ENCODE measurements at regions not wholly inside any gene's neighbourhood (a gene's known extent, or its start where the extent isn't known, plus 50 kb on each side); places are given as distances from the start of the nearest gene placed in this dataset.

DNA sequence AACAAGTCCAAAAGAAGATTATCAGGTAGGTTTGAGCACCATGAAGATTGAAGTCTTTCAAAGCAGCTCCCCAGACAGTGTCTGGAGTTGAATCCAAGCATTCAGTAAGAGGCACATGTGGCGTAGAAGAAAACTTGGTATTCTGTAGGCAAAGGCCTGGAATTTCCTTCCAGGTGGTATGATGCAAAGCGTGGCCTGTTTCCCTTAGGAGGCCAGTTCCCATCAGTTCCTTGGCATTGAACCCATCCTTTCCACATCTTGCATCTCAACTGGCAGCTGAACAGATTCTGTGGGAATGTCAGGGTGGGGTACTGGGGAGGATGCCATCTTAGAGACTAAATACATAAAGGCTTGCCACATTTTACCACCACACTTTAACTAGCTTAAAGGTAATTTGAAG is 516.0 kb downstream of the BTBD3 start:
- Histone ChIP-seq H3K27ac (ENCODE audit: low read depth, low read length) (no peak overlapping the region), H3K27me3 (ENCODE audit: control insufficient read depth in 1 of 2, insufficient read depth in 2 of 2, low read length in 2 of 2) (no peaks in the 10 kb centered on the region), H3K36me3 (ENCODE audit: insufficient read depth, low read length) (no peaks in the 10 kb centered on the region), H3K4me1 (ENCODE audit: insufficient read depth, low read length) (no peaks in the 10 kb centered on the region), H3K9ac (ENCODE audit: low read length) (no peak overlapping the region), H3K9me3 (ENCODE audit: low read length) (no peaks in the 10 kb centered on the region), H3K4me3 (ENCODE audit: low read depth in 1 of 2, low read length in 2 of 2) (no peak overlapping the region)

DNA sequence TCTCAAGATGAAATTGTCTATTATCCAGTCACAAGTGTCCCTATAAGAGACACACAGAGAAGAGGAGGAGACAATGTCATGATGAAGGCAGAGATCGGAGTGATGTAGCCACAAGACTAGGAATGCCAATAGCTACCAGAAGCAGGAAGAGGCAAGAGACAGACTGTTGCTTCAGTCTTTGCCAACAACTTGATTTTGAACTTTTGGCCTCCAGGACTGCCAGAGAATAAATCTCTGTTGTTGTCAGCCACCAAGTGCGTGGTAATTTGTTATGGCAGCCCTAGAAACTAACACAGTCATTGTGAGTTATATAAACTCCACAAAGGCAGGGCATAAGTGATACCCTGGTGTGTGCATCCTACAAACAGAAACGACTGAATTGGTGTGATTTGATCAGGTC is 517.0 kb downstream of the BTBD3 start:
- Histone ChIP-seq H3K9me3 (ENCODE audit: low read length) (no peaks in the 10 kb centered on the region), H3K4me3 (ENCODE audit: low read depth in 1 of 2, low read length in 2 of 2) (no peak overlapping the region), H3K9ac (ENCODE audit: low read length) (no peak overlapping the region), H3K36me3 (ENCODE audit: insufficient read depth, low read length) (no peaks in the 10 kb centered on the region), H3K27ac (ENCODE audit: low read depth, low read length) (no peak overlapping the region), H3K27me3 (ENCODE audit: control insufficient read depth in 1 of 2, insufficient read depth in 2 of 2, low read length in 2 of 2) (no peaks in the 10 kb centered on the region), H3K4me1 (ENCODE audit: insufficient read depth, low read length) (no peaks in the 10 kb centered on the region)

DNA sequence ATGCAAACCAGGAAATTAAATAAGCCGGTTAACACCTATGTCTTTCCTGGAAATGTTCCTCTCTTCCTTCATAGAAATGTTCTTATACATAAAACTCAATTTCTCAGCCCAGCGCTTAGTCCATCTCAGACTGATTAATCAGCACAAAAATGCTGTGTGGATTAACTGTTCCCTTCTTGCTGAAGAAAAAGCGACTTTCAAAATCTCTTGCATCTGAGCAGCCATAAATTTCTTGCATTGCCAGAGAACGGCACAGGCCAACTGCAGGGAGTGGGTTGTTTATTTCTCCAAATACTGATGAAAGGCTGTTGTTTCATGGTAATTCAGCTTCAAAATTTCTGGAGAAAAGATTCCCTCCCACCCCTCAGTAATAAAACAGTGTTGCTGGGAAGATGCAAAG is 517.6 kb downstream of the BTBD3 start:
- H3K9me3 ChIP-seq (ENCODE audit: low read length), result no peaks in the 10 kb centered on the region

DNA sequence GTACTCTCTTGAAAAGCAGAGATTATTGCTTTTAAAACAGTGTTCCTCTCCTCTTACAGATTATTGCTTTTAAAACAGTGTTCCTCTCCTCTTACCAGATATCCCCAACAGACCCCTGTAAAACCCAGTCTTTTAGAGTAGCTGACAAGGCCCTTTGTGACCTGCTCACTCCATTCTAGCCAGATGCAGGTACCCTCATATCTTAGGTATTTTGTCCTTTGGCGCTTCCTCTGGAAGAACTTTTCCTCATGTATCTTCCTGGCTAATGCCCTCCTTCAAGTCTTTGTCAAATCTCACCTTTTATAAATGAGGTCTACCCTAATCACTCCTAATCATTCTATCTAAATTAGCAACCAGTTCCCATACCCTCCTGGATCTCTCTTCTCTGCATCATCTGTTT is 536.0 kb downstream of the BTBD3 start:
- Histone ChIP-seq H3K36me3 (ENCODE audit: insufficient read depth, low read length) (no peaks in the 10 kb centered on the region), H3K27me3 (ENCODE audit: control insufficient read depth in 1 of 2, insufficient read depth in 2 of 2, low read length in 2 of 2) (no peaks in the 10 kb centered on the region), H3K4me1 (ENCODE audit: insufficient read depth, low read length) (no peaks in the 10 kb centered on the region), H3K27ac (ENCODE audit: low read depth, low read length) (no peak overlapping the region), H3K4me3 (ENCODE audit: low read depth in 1 of 2, low read length in 2 of 2) (no peak overlapping the region), H3K9ac (ENCODE audit: low read length) (no peak overlapping the region), H3K9me3 (ENCODE audit: low read length) (no peaks in the 10 kb centered on the region)

More for the DNA sequence above, 517.6 kb downstream of the BTBD3 start:
- Histone ChIP-seq H3K4me1 (ENCODE audit: insufficient read depth, low read length) (no peaks in the 10 kb centered on the region), H3K27ac (ENCODE audit: low read depth, low read length) (no peak overlapping the region), H3K36me3 (ENCODE audit: insufficient read depth, low read length) (no peaks in the 10 kb centered on the region), H3K9ac (ENCODE audit: low read length) (no peak overlapping the region), H3K4me3 (ENCODE audit: low read depth in 1 of 2, low read length in 2 of 2) (no peak overlapping the region), H3K27me3 (ENCODE audit: control insufficient read depth in 1 of 2, insufficient read depth in 2 of 2, low read length in 2 of 2) (no peaks in the 10 kb centered on the region)

DNA sequence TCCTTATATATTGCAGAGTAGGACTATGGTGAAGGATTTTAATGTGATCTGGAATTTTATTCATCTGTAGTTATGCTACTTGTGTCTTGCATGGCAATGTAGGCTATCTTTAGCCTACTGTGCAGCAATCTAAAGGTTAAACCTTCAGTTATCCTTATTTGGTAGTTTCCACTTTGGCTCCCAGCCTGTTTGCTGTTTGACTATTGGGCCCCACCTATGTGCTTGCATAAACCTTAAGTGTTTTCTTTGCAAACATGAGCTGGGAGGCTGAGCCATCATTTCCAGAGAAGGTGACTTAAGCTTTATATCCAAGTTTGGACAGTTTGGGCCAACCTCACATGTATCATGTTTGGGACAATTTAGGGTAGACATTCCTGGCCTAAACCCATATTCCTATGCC is 537.5 kb downstream of the BTBD3 start:
- no peak overlapping the region for H3K4me3 ChIP-seq (ENCODE audit: low read depth in 1 of 2, low read length in 2 of 2)
- no peaks in the 10 kb centered on the region for H3K9me3 ChIP-seq (ENCODE audit: low read length)
- no peaks in the 10 kb centered on the region for H3K36me3 ChIP-seq (ENCODE audit: insufficient read depth, low read length)
- no peak overlapping the region for H3K9ac ChIP-seq (ENCODE audit: low read length)
- no peaks in the 10 kb centered on the region for H3K4me1 ChIP-seq (ENCODE audit: insufficient read depth, low read length)
- no peaks in the 10 kb centered on the region for H3K27me3 ChIP-seq (ENCODE audit: control insufficient read depth in 1 of 2, insufficient read depth in 2 of 2, low read length in 2 of 2)
- H3K27ac ChIP-seq (ENCODE audit: low read depth, low read length), result no peak overlapping the region

DNA sequence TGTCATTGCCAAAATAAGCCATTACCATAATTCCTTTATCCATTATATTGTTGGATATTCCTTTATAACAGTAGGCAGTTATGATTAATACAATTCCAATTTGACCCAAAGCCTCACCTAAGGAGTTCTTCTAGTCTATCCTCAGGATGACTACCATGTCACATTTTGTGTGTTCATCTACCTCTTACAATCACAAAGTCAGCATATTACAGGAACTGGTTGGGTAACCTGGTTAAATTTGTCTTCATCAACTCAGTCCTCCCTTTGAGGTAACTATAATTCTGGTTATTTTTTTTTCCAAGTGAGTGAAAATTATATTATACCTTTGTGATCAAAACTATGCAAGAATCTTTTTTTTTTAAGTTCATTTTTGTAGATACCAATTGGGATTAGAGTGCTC is 540.5 kb downstream of the BTBD3 start:
- H3K9ac ChIP-seq (ENCODE audit: low read length), result no peak overlapping the region
- no peaks in the 10 kb centered on the region for H3K9me3 ChIP-seq (ENCODE audit: low read length)
- no peaks in the 10 kb centered on the region for H3K36me3 ChIP-seq (ENCODE audit: insufficient read depth, low read length)
- no peak overlapping the region for H3K27ac ChIP-seq (ENCODE audit: low read depth, low read length)
- no peaks in the 10 kb centered on the region for H3K4me1 ChIP-seq (ENCODE audit: insufficient read depth, low read length)
- no peaks in the 10 kb centered on the region for H3K27me3 ChIP-seq (ENCODE audit: control insufficient read depth in 1 of 2, insufficient read depth in 2 of 2, low read length in 2 of 2)
- no peak overlapping the region for H3K4me3 ChIP-seq (ENCODE audit: low read depth in 1 of 2, low read length in 2 of 2)

DNA sequence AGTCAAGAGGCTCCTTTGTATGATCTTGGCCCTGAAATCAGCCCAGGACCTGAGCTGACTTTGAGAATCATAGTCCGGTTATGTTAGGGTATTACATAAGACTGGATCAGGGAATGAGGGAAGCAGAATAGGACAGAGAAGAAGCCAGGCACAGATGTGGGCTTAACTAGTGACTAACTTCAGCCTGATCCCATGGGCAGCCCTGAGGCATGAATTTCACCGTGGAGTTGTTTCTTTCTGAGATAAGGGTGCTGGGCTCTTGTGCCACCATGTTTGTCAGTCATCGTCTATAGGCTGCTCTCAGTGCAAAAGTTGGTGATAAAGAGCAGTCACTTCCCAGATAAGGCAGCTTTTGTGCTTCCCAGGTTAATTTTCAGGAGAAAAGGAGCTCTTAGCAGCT is 544.7 kb upstream of the SPTLC3 start:
- no peaks in the 10 kb centered on the region for H3K36me3 ChIP-seq (ENCODE audit: insufficient read depth, low read length)
- H3K27me3 ChIP-seq (ENCODE audit: control insufficient read depth in 1 of 2, insufficient read depth in 2 of 2, low read length in 2 of 2), result no peaks in the 10 kb centered on the region
- H3K4me3 ChIP-seq (ENCODE audit: low read depth in 1 of 2, low read length in 2 of 2), result no peak overlapping the region
- no peaks in the 10 kb centered on the region for H3K4me1 ChIP-seq (ENCODE audit: insufficient read depth, low read length)
- H3K9me3 ChIP-seq (ENCODE audit: low read length), result no peaks in the 10 kb centered on the region
- no peak overlapping the region for H3K27ac ChIP-seq (ENCODE audit: low read depth, low read length)
- no peak overlapping the region for H3K9ac ChIP-seq (ENCODE audit: low read length)

DNA sequence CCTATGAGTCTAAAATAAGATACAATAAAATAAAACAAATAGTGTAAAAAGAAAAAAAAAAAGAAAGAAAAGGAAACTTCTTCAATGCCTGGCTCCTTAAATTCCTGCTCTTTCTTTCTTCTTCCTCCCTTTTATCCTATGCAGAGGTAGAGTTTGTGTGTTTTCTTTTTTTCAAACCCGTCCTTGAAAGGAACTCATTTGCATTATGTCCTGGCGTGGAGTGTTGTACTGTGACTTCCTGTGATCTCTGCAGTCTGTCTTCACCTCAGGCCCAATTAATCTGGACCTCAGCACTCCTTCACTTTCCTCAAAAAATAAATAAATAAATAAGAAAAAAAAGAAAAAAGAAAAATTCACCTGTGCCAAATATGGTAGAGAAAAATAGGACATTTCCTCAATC is 541.9 kb upstream of the SPTLC3 start:
- Histone ChIP-seq H3K4me1 (ENCODE audit: insufficient read depth, low read length) (no peaks in the 10 kb centered on the region), H3K27me3 (ENCODE audit: control insufficient read depth in 1 of 2, insufficient read depth in 2 of 2, low read length in 2 of 2) (no peaks in the 10 kb centered on the region), H3K27ac (ENCODE audit: low read depth, low read length) (no peak overlapping the region), H3K4me3 (ENCODE audit: low read depth in 1 of 2, low read length in 2 of 2) (no peak overlapping the region), H3K9ac (ENCODE audit: low read length) (no peak overlapping the region), H3K36me3 (ENCODE audit: insufficient read depth, low read length) (no peaks in the 10 kb centered on the region), H3K9me3 (ENCODE audit: low read length) (no peaks in the 10 kb centered on the region)

DNA sequence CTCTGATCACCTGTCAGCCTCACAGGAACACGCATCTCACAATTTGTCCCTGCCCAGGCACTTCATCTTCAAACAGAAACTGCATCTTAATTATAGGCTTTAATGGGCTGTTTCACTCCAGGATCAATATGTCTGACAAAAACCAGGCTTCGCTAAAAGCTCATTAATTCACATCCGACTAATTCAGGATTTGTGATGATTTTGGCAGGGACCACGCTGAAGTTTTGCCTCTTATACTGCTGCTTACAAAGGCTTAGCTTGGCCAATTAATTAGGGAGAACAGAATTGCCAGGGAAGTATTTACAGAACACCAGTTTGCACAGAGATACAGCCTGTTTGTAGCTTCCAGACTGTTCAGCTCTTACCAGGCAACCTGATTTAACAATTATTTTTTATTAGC is 541.0 kb upstream of the SPTLC3 start:
- no peak overlapping the region for H3K27ac ChIP-seq (ENCODE audit: low read depth, low read length)
- H3K4me3 ChIP-seq (ENCODE audit: low read depth in 1 of 2, low read length in 2 of 2), result no peak overlapping the region
- H3K9me3 ChIP-seq (ENCODE audit: low read length), result no peaks in the 10 kb centered on the region
- no peaks in the 10 kb centered on the region for H3K27me3 ChIP-seq (ENCODE audit: control insufficient read depth in 1 of 2, insufficient read depth in 2 of 2, low read length in 2 of 2)
- no peaks in the 10 kb centered on the region for H3K36me3 ChIP-seq (ENCODE audit: insufficient read depth, low read length)
- H3K4me1 ChIP-seq (ENCODE audit: insufficient read depth, low read length), result no peaks in the 10 kb centered on the region
- H3K9ac ChIP-seq (ENCODE audit: low read length), result no peak overlapping the region

DNA sequence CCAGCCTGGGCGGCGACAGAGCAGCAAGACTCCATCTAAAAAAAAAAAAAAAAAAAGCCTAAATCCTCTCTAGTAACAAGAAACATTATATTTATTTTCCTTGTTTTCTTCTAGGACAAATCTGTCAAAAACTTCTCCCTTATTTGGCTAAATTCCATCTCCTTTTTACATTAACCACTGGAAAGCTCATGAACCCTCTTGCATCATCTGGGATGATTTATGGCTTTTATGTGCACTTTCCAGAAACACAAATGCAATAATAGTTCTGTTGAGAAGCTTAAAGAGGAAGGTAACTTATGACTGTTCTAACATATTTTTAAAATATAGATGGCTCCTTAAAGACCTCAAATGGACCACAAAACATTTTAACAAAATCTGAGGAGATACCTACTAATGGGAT is 526.1 kb upstream of the SPTLC3 start:
- no peaks in the 10 kb centered on the region for H3K27me3 ChIP-seq (ENCODE audit: control insufficient read depth in 1 of 2, insufficient read depth in 2 of 2, low read length in 2 of 2)
- H3K27ac ChIP-seq (ENCODE audit: low read depth, low read length), result no peak overlapping the region
- H3K4me1 ChIP-seq (ENCODE audit: insufficient read depth, low read length), result no peaks in the 10 kb centered on the region
- no peak overlapping the region for H3K9ac ChIP-seq (ENCODE audit: low read length)
- no peaks in the 10 kb centered on the region for H3K36me3 ChIP-seq (ENCODE audit: insufficient read depth, low read length)
- no peaks in the 10 kb centered on the region for H3K9me3 ChIP-seq (ENCODE audit: low read length)
- H3K4me3 ChIP-seq (ENCODE audit: low read depth in 1 of 2, low read length in 2 of 2), result no peak overlapping the region

DNA sequence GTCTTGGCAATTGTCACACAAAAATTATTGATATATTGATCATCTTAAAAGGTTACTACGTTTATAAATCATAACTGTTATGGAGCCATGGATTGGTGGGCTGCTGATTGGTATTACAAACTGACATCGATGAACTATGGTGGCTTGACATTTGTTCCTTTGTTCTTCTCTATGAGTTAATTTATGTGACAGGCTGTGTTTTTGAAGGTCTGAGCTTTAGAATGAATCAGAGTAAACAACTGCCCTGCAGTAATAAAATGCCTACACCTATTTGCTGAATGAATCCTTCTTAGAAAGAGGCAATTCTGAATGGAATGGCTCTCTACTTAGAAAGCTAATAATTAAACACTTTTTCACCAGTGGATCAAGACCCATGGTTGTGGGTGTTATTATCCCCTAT is 506.3 kb upstream of the SPTLC3 start:
- Histone ChIP-seq H3K9me3 (ENCODE audit: low read length) (no peaks in the 10 kb centered on the region), H3K27ac (ENCODE audit: low read depth, low read length) (no peak overlapping the region), H3K27me3 (ENCODE audit: control insufficient read depth in 1 of 2, insufficient read depth in 2 of 2, low read length in 2 of 2) (no peaks in the 10 kb centered on the region), H3K4me3 (ENCODE audit: low read depth in 1 of 2, low read length in 2 of 2) (no peak overlapping the region), H3K36me3 (ENCODE audit: insufficient read depth, low read length) (no peaks in the 10 kb centered on the region), H3K4me1 (ENCODE audit: insufficient read depth, low read length) (no peaks in the 10 kb centered on the region), H3K9ac (ENCODE audit: low read length) (no peak overlapping the region)

DNA sequence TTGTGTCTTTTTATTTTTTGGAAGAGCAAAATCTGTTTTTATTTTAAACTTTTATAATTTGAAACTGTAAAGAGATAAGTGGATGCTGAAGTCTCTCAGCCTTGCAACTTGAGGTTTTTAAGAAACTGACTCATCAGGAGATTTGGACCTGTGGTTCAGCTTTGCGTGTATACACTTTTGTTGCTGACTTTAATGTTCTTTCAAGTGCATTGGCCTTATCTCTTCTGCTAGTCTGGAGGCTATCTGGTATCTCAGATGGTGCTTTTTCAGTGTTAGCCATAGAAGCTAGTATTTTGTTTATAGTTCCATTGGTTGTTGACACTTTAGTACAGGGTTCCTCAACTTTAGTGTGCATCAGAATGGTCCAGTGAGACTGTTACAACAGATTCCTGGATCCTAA is 504.0 kb upstream of the SPTLC3 start:
- Histone ChIP-seq H3K27me3 (ENCODE audit: control insufficient read depth in 1 of 2, insufficient read depth in 2 of 2, low read length in 2 of 2) (no peaks in the 10 kb centered on the region), H3K27ac (ENCODE audit: low read depth, low read length) (no peak overlapping the region), H3K4me1 (ENCODE audit: insufficient read depth, low read length) (no peaks in the 10 kb centered on the region), H3K9ac (ENCODE audit: low read length) (no peak overlapping the region), H3K4me3 (ENCODE audit: low read depth in 1 of 2, low read length in 2 of 2) (no peak overlapping the region), H3K36me3 (ENCODE audit: insufficient read depth, low read length) (no peaks in the 10 kb centered on the region), H3K9me3 (ENCODE audit: low read length) (no peaks in the 10 kb centered on the region)

All from muscle layer of colon (tissue), 2 donors.